ENCODE measurements at regions not wholly inside any gene's neighbourhood (a gene's known extent, or its start where the extent isn't known, plus 50 kb on each side); places are given as distances from the start of the nearest gene placed in this dataset.

DNA sequence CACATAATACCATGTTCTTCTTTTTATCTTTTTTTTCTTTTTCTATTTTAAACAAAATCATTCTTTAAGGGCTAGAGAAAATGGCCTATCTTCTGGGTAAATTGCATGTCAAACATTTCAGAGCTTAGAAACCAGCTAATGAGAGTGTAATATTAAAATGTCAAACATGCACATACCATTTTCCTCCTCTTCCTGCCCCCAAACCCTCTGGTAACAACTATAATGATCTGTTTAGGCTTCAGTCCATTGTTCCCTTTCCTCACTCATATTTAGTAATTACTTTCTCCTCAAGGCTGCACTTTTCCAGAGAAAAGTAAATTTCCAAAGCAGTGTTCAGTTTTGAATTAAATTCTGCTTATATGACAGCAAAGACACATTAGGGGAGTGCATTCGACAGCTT lies 224.3 kb upstream of the ROBO2 start:
- TF ChIP-seq TAF1 (IDR thresholded peaks at IDR 0.05; ENCODE audit: borderline replicate concordance, insufficient read depth, low read length) (no peak), FOXP2 (optimal IDR thresholded peaks at IDR 0.05; ENCODE audit: borderline replicate concordance, extremely low read depth, extremely low read length, insufficient read depth) (no peak), POLR2AphosphoS5 (IDR thresholded peaks at IDR 0.05; ENCODE audit: low read depth, low read length) (no peak), SIN3A (IDR thresholded peaks at IDR 0.05; ENCODE audit: borderline replicate concordance, insufficient read depth, low read length) (no peak)
- TF ChIP-seq, protein P1, sequence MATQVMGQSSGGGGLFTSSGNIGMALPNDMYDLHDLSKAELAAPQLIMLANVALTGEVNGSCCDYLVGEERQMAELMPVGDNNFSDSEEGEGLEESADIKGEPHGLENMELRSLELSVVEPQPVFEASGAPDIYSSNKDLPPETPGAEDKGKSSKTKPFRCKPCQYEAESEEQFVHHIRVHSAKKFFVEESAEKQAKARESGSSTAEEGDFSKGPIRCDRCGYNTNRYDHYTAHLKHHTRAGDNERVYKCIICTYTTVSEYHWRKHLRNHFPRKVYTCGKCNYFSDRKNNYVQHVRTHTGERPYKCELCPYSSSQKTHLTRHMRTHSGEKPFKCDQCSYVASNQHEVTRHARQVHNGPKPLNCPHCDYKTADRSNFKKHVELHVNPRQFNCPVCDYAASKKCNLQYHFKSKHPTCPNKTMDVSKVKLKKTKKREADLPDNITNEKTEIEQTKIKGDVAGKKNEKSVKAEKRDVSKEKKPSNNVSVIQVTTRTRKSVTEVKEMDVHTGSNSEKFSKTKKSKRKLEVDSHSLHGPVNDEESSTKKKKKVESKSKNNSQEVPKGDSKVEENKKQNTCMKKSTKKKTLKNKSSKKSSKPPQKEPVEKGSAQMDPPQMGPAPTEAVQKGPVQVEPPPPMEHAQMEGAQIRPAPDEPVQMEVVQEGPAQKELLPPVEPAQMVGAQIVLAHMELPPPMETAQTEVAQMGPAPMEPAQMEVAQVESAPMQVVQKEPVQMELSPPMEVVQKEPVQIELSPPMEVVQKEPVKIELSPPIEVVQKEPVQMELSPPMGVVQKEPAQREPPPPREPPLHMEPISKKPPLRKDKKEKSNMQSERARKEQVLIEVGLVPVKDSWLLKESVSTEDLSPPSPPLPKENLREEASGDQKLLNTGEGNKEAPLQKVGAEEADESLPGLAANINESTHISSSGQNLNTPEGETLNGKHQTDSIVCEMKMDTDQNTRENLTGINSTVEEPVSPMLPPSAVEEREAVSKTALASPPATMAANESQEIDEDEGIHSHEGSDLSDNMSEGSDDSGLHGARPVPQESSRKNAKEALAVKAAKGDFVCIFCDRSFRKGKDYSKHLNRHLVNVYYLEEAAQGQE (IDR thresholded peaks at IDR 0.05; ENCODE audit: insufficient read depth in 1 of 2, low read depth in 2 of 2, low read length in 2 of 2): no peak

- TF ChIP-seq POLR2AphosphoS5 (IDR thresholded peaks at IDR 0.05; ENCODE audit: low read depth, low read length): no peak
- TF ChIP-seq SIN3A (IDR thresholded peaks at IDR 0.05; ENCODE audit: borderline replicate concordance, insufficient read depth, low read length): no peak
- no peak for TF ChIP-seq FOXP2 (optimal IDR thresholded peaks at IDR 0.05; ENCODE audit: borderline replicate concordance, extremely low read depth, extremely low read length, insufficient read depth)
- no peak for TF ChIP-seq TAF1 (IDR thresholded peaks at IDR 0.05; ENCODE audit: borderline replicate concordance, insufficient read depth, low read length)
- TF ChIP-seq, protein P1 (IDR thresholded peaks at IDR 0.05; ENCODE audit: insufficient read depth in 1 of 2, low read depth in 2 of 2, low read length in 2 of 2): no peak
Measured at GRCh38 chr3:76820481-76820880, 219.4 kb upstream of the ROBO2 start.

GRCh38 chr3:76824658-76825240 lies 215.2 kb upstream of the ROBO2 start:
- TF ChIP-seq FOXP2 (optimal IDR thresholded peaks at IDR 0.05; ENCODE audit: borderline replicate concordance, extremely low read depth, extremely low read length, insufficient read depth) (no peak), POLR2AphosphoS5 (IDR thresholded peaks at IDR 0.05; ENCODE audit: low read depth, low read length) (no peak), SIN3A (IDR thresholded peaks at IDR 0.05; ENCODE audit: borderline replicate concordance, insufficient read depth, low read length) (no peak), TAF1 (IDR thresholded peaks at IDR 0.05; ENCODE audit: borderline replicate concordance, insufficient read depth, low read length) (no peak)
- TF ChIP-seq, protein P1 (IDR thresholded peaks at IDR 0.05; ENCODE audit: insufficient read depth in 1 of 2, low read depth in 2 of 2, low read length in 2 of 2): no peak

GRCh38 chr3:76826861-76827260 lies 213.0 kb upstream of the ROBO2 start:
- TF ChIP-seq TAF1 (IDR thresholded peaks at IDR 0.05; ENCODE audit: borderline replicate concordance, insufficient read depth, low read length) (no peak), POLR2AphosphoS5 (IDR thresholded peaks at IDR 0.05; ENCODE audit: low read depth, low read length) (no peak), FOXP2 (optimal IDR thresholded peaks at IDR 0.05; ENCODE audit: borderline replicate concordance, extremely low read depth, extremely low read length, insufficient read depth) (no peak), SIN3A (IDR thresholded peaks at IDR 0.05; ENCODE audit: borderline replicate concordance, insufficient read depth, low read length) (no peak)
- TF ChIP-seq, protein P1 (IDR thresholded peaks at IDR 0.05; ENCODE audit: insufficient read depth in 1 of 2, low read depth in 2 of 2, low read length in 2 of 2): no peak
